Neural crest cell (in vitro differentiated cells): ENCODE measurements at regions not wholly inside any gene's neighbourhood (a gene's known extent, or its start where the extent isn't known, plus 50 kb on each side); places are given as distances from the start of the nearest gene placed in this dataset.
A peak's percentile ranks its signal among the peaks of the same experiment; 100 is the strongest.
"Not testable (repeated sequence)": the region's sequence is repeated elsewhere in the genome, so short reads cannot be mapped to it uniquely, and the experiment has no call there.

Experiments used
- DNase-seq: peaks from one replicate; pipeline ENCODE4 v3.0.0; 2021; ENCODE audit warnings: low read depth, mixed read lengths, low spot score
- H3K27ac Mint-ChIP-seq: one replicate; pipeline ENCODE4 v1.8.0; 2021; ENCODE audit warnings: mild to moderate bottlenecking, mixed read lengths; ENCODE audit not compliant: unreplicated experiment
- H3K27me3 Mint-ChIP-seq: 2 replicates; pipeline ENCODE4 v1.8.0; 2021; ENCODE audit warnings: low read depth, mild to moderate bottlenecking, mixed read lengths
- H3K36me3 Mint-ChIP-seq: 2 replicates; pipeline ENCODE4 v1.8.0; 2021; ENCODE audit warnings: low read depth, mild to moderate bottlenecking, mixed read lengths
- H3K4me1 Mint-ChIP-seq: 2 replicates; pipeline ENCODE4 v1.8.0; 2021; ENCODE audit warnings: mixed read lengths
- H3K4me3 Mint-ChIP-seq: one replicate; pipeline ENCODE4 v1.8.0; 2021; ENCODE audit warnings: mild to moderate bottlenecking, mixed read lengths
- H3K9me3 Mint-ChIP-seq: 2 replicates; pipeline ENCODE4 v1.8.0; 2021; ENCODE audit warnings: mixed read lengths
- TF ChIP-seq, protein P1 (sequence below): fragments of 200-600 bp; sonication (generic); conservative IDR thresholded peaks from 2 replicates; pipeline ENCODE4 v1.5.0; 2021; ENCODE audit warnings: antibody characterized with exemption, mild to moderate bottlenecking

- TF ChIP-seq, protein P1, sequence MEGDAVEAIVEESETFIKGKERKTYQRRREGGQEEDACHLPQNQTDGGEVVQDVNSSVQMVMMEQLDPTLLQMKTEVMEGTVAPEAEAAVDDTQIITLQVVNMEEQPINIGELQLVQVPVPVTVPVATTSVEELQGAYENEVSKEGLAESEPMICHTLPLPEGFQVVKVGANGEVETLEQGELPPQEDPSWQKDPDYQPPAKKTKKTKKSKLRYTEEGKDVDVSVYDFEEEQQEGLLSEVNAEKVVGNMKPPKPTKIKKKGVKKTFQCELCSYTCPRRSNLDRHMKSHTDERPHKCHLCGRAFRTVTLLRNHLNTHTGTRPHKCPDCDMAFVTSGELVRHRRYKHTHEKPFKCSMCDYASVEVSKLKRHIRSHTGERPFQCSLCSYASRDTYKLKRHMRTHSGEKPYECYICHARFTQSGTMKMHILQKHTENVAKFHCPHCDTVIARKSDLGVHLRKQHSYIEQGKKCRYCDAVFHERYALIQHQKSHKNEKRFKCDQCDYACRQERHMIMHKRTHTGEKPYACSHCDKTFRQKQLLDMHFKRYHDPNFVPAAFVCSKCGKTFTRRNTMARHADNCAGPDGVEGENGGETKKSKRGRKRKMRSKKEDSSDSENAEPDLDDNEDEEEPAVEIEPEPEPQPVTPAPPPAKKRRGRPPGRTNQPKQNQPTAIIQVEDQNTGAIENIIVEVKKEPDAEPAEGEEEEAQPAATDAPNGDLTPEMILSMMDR, result peak; percentile 66
- Mint-ChIP-seq H3K9me3 (no peaks in the 10 kb centered on the region), H3K4me3 (no peak overlapping the region), H3K4me1 (no peaks in the 10 kb centered on the region), H3K36me3 (no peaks in the 10 kb centered on the region), H3K27ac (no peak overlapping the region), H3K27me3 (no peaks in the 10 kb centered on the region)
- no peak for DNase-seq
These were observed 215.0 kb upstream of the HSF2 start for GRCh38 chr6:122184401-122184827.

- not testable (repeated sequence) for H3K36me3 Mint-ChIP-seq, DNase-seq, H3K9me3 Mint-ChIP-seq, H3K27me3 Mint-ChIP-seq, H3K27ac Mint-ChIP-seq, H3K4me3 Mint-ChIP-seq, H3K4me1 Mint-ChIP-seq
These were observed 214.0 kb upstream of the HSF2 start for GRCh38 chr6:122185458-122185857.

- Mint-ChIP-seq H3K27ac (no peak overlapping the region), H3K4me3 (no peak overlapping the region), H3K4me1 (no peaks in the 10 kb centered on the region), H3K9me3 (no peaks in the 10 kb centered on the region), H3K36me3 (no peaks in the 10 kb centered on the region), H3K27me3 (no peaks in the 10 kb centered on the region)
- TF ChIP-seq, protein P1, result no peak
- no peak for DNase-seq
These were observed 212.3 kb upstream of the HSF2 start for GRCh38 chr6:122187186-122187585.

DNA sequence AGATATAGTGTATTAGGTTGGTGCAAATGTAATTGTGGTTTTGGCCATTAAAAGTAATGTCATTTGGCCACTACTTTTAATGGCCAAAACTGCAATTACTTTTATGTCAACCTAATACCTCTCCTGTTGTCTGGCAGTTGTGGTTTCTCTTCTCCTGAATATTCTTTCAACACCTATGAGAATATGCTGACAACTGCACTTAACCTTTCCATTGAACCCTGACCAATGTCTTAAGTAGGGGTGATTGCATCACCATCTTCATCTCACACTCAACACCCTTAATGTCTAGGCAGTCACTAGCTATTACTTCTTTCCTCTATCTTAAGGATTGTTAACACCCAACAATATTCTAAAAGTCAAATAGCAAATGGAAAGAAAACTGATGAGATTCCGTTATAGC lies 200.5 kb upstream of the HSF2 start:
- Mint-ChIP-seq H3K27ac (no peak overlapping the region), H3K4me3 (no peak overlapping the region), H3K9me3 (no peaks in the 10 kb centered on the region), H3K27me3 (no peaks in the 10 kb centered on the region), H3K4me1 (no peaks in the 10 kb centered on the region), H3K36me3 (no peaks in the 10 kb centered on the region)
- no peak for DNase-seq
- TF ChIP-seq, protein P1, result no peak

- TF ChIP-seq, protein P1, result no peak
- no peak overlapping the region for H3K4me3 Mint-ChIP-seq
- no peaks in the 10 kb centered on the region for H3K4me1 Mint-ChIP-seq
- H3K27me3 Mint-ChIP-seq, result no peaks in the 10 kb centered on the region
- H3K9me3 Mint-ChIP-seq, result peaks cover 8% of the 10 kb centered on the region
- no peak for DNase-seq
- no peak overlapping the region for H3K27ac Mint-ChIP-seq
- peaks cover 3% of the 10 kb centered on the region for H3K36me3 Mint-ChIP-seq
These were observed 199.0 kb upstream of the HSF2 start for GRCh38 chr6:122200440-122200839.

- H3K36me3 Mint-ChIP-seq, result peaks cover 3% of the 10 kb centered on the region
- H3K9me3 Mint-ChIP-seq, result peaks cover 8% of the 10 kb centered on the region
- no peak overlapping the region for H3K27ac Mint-ChIP-seq
- TF ChIP-seq, protein P1, result no peak
- H3K27me3 Mint-ChIP-seq, result no peaks in the 10 kb centered on the region
- no peak for DNase-seq
- H3K4me3 Mint-ChIP-seq, result no peak overlapping the region
- no peaks in the 10 kb centered on the region for H3K4me1 Mint-ChIP-seq
These were observed 196.8 kb upstream of the HSF2 start for GRCh38 chr6:122202576-122203137.
